H9 (cell line): ENCODE measurements at regions not wholly inside any gene's neighbourhood (a gene's known extent, or its start where the extent isn't known, plus 50 kb on each side); places are given as distances from the start of the nearest gene placed in this dataset.

Source experiments
- DNase-seq: peaks from one replicate; pipeline ENCODE4 v3.0.0-alpha.2; 2017
- H2AFZ ChIP-seq: one replicate; pipeline ENCODE4 v1.6.1; 2013; ENCODE audit warnings: mild to moderate bottlenecking, low read length, control low read depth, moderate library complexity
- H2AK5ac ChIP-seq: 2 replicates; pipeline ENCODE4 v1.6.1; 2013; ENCODE audit warnings: low read length, control low read depth, mixed read lengths; ENCODE audit not compliant: insufficient read length
- H2BK120ac ChIP-seq: one replicate; pipeline ENCODE4 v1.6.1; 2013; ENCODE audit warnings: low read depth, mild to moderate bottlenecking, low read length, control low read depth, inconsistent platforms; ENCODE audit not compliant: poor library complexity, severe bottlenecking
- H2BK12ac ChIP-seq: 2 replicates; pipeline ENCODE4 v1.6.1; 2013; ENCODE audit warnings: low read length, control low read depth, mixed read lengths, low read depth; ENCODE audit not compliant: insufficient read length
- H2BK15ac ChIP-seq: 2 replicates; pipeline ENCODE4 v1.6.1; 2013; ENCODE audit warnings: low read depth, low read length, control low read depth
- H2BK20ac ChIP-seq: one replicate; pipeline ENCODE4 v1.6.1; 2013; ENCODE audit warnings: low read depth, mild to moderate bottlenecking, low read length, control low read depth, inconsistent platforms; ENCODE audit not compliant: poor library complexity, severe bottlenecking
- H2BK5ac ChIP-seq: 2 replicates; pipeline ENCODE4 v1.6.1; 2013; ENCODE audit warnings: low read length, control low read depth, mixed read lengths; ENCODE audit not compliant: insufficient read length
- H3K14ac ChIP-seq: 2 replicates; pipeline ENCODE4 v1.6.1; 2013; ENCODE audit warnings: low read length, control low read depth; ENCODE audit not compliant: insufficient read depth
- H3K18ac ChIP-seq: 2 replicates; pipeline ENCODE4 v1.6.1; 2013; ENCODE audit warnings: low read depth, mild to moderate bottlenecking, mixed read lengths, low read length, control low read depth; ENCODE audit not compliant: insufficient read length
- H3K23ac ChIP-seq: 2 replicates; pipeline ENCODE4 v1.6.1; 2013; ENCODE audit warnings: low read length, control low read depth, mixed read lengths, low read depth; ENCODE audit not compliant: insufficient read length
- H3K23me2 ChIP-seq: 2 replicates; pipeline ENCODE4 v1.6.1; 2013; ENCODE audit warnings: low read depth, mild to moderate bottlenecking, mixed read lengths, low read length, control low read depth; ENCODE audit not compliant: insufficient read length, poor library complexity, severe bottlenecking
- H3K27ac ChIP-seq: 2 replicates; pipeline ENCODE4 v1.5.1; 2013; ENCODE audit warnings: low read length, control low read depth, mixed read lengths, low read depth; ENCODE audit not compliant: insufficient read length
- H3K27me3 ChIP-seq: 2 replicates; pipeline ENCODE4 v1.6.1; 2013; ENCODE audit warnings: low read length, control low read depth, inconsistent platforms; ENCODE audit not compliant: insufficient read depth
- H3K4ac ChIP-seq: 2 replicates; pipeline ENCODE4 v1.6.1; 2013; ENCODE audit warnings: low read depth, mild to moderate bottlenecking, control low read depth, inconsistent platforms, low read length, moderate library complexity
- H3K4me1 ChIP-seq: 2 replicates; pipeline ENCODE4 v1.6.1; 2013; ENCODE audit warnings: low read length, control low read depth, inconsistent platforms; ENCODE audit not compliant: insufficient read depth
- H3K4me2 ChIP-seq: 2 replicates; pipeline ENCODE4 v1.6.1; 2013; ENCODE audit warnings: low read length, control low read depth, mixed read lengths; ENCODE audit not compliant: insufficient read length, insufficient read depth
- H3K56ac ChIP-seq: 2 replicates; pipeline ENCODE4 v1.6.1; 2013; ENCODE audit warnings: low read depth, mild to moderate bottlenecking, mixed read lengths, low read length, control low read depth; ENCODE audit not compliant: insufficient read length
- H3K79me1 ChIP-seq: 2 replicates; pipeline ENCODE4 v1.6.1; 2013; ENCODE audit warnings: low read depth, mild to moderate bottlenecking, moderate library complexity, low read length, control low read depth, inconsistent platforms; ENCODE audit not compliant: insufficient read depth, poor library complexity, severe bottlenecking
- H3K79me2 ChIP-seq: 2 replicates; pipeline ENCODE4 v1.6.1; 2013; ENCODE audit warnings: low read length, control low read depth, inconsistent platforms; ENCODE audit not compliant: insufficient read depth
- H3K9ac ChIP-seq: 2 replicates; pipeline ENCODE4 v1.6.1; 2013; ENCODE audit warnings: low read length, control low read depth, mixed read lengths; ENCODE audit not compliant: insufficient read length; ENCODE audit errors: extremely low read depth
- H3K9me3 ChIP-seq: one replicate; pipeline ENCODE4 v1.6.1; 2013; ENCODE audit warnings: low read depth, low read length, inconsistent platforms; ENCODE audit not compliant: control insufficient read depth
- H3T11ph ChIP-seq: one replicate; pipeline ENCODE4 v1.6.1; 2013; ENCODE audit warnings: mild to moderate bottlenecking, low read length, control low read depth, inconsistent platforms
- H4K20me1 ChIP-seq: one replicate; pipeline ENCODE4 v1.6.1; 2013; ENCODE audit not compliant: control insufficient read depth, insufficient read length, insufficient read depth
- H4K5ac ChIP-seq: 2 replicates; pipeline ENCODE4 v1.6.1; 2013; ENCODE audit warnings: low read depth, mild to moderate bottlenecking, mixed read lengths, low read length, control low read depth; ENCODE audit not compliant: insufficient read length
- H4K8ac ChIP-seq: replicated peaks from 2 replicates; pipeline ENCODE4 v1.6.1; 2013; ENCODE audit warnings: low read length, control low read depth, mixed read lengths, low read depth; ENCODE audit not compliant: insufficient read length
- H4K91ac ChIP-seq: 2 replicates; pipeline ENCODE4 v1.6.1; 2013; ENCODE audit warnings: low read depth, mild to moderate bottlenecking, moderate library complexity, mixed read lengths, low read length, control low read depth; ENCODE audit not compliant: insufficient read length
- H3K27ac Mint-ChIP-seq, 3 experiments: 2 replicates in 2 of 3; 3 replicates in 1 of 3; pipeline ENCODE4 v1.8.0; 2020 to 2021; ENCODE audit warnings: mixed read lengths in 3 of 3, mild to moderate bottlenecking in 1 of 3, moderate library complexity in 1 of 3
- H3K27me3 Mint-ChIP-seq: 2 replicates; pipeline ENCODE4 v1.8.0; 2021; ENCODE audit warnings: low read depth, mild to moderate bottlenecking, moderate library complexity, mixed read lengths
- H3K36me3 Mint-ChIP-seq, 3 experiments: 2 replicates in 2 of 3; 3 replicates in 1 of 3; pipeline ENCODE4 v1.8.0; 2020 to 2021; ENCODE audit warnings: low read depth in 3 of 3, mixed read lengths in 3 of 3; ENCODE audit not compliant: insufficient read depth in 1 of 3
- H3K4me1 Mint-ChIP-seq, 2 experiments: 2 replicates each; pipeline ENCODE4 v1.8.0; 2020; ENCODE audit warnings: mixed read lengths in 2 of 2
- H3K4me3 Mint-ChIP-seq, 2 experiments: 2 replicates in 1 of 2; 3 replicates in 1 of 2; pipeline ENCODE4 v1.8.0; 2020 to 2021; ENCODE audit warnings: mild to moderate bottlenecking in 2 of 2, mixed read lengths in 2 of 2, moderate library complexity in 1 of 2
- H3K9me3 Mint-ChIP-seq, 2 experiments: 2 replicates in 1 of 2; 3 replicates in 1 of 2; pipeline ENCODE4 v1.8.0; 2020; ENCODE audit warnings: mild to moderate bottlenecking in 2 of 2, mixed read lengths in 2 of 2, moderate library complexity in 1 of 2
- WGBS: extraction: QIAGEN DNeasy Blood & Tissue Kit; methylation state at CpG from one replicate; pipeline ENCODE4 v1.1.7; 2013; ENCODE audit warnings: missing lambda C conversion rate, low lambda C conversion rate, mixed read lengths; ENCODE audit not compliant: insufficient read length; ENCODE audit errors: extremely low coverage; 5-methylcytosine and 5-hydroxymethylcytosine counted together
- TF ChIP-seq, protein P1 (sequence below): fragments of 200-600 bp; sonication (generic); conservative IDR thresholded peaks from 3 replicates; pipeline ENCODE4 v1.8.0; 2021; ENCODE audit warnings: antibody characterized with exemption, mild to moderate bottlenecking

DNA sequence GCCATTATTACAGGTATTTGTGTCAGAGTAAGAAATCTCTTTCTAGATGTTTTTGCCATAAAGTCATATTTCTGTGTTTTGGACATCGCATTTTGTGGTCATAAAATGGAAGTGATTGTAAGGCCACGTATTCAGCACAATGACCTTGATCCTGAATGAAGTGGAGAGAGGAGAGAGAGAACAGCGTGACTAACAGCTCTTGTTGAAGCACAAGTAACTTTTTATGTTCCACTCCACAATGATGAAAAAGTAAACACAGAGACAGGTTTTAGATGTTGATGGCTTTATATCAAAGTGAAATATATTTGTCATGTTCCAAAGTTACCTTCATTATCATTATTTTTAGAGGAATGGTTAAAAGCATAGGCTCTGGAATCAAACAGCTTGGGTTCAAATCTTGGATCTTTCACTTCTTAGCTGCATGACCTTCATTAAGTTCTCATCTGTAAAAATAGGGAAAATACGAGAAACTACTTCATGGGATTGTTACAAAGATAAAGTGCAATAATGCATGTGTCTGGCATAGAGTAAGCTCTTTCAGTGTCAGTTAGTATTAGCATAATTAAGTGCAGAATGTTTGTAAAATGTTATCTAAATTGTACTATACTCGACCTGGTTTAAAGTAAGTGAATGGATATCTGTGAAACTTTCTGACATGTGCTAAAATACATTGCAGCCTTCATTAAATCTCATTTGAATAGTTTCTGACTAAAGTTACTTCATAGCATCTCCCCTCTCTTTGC, 341.5 kb upstream of the DNAJC19 start:
- Histone ChIP-seq H3K56ac (no peak overlapping the region), H3T11ph (no peak overlapping the region), H3K23ac (no peak overlapping the region), H3K27me3 (no peaks in the 10 kb centered on the region), H3K4me2 (no peak overlapping the region), H3K4me1 (peaks cover 2% of the 10 kb centered on the region; the same call in 1 of the 2 replicates), H3K14ac (no peak overlapping the region), H2AK5ac (no peak overlapping the region), H2BK12ac (no peak overlapping the region), H4K91ac (no peak overlapping the region), H3K79me1 (no peaks in the 10 kb centered on the region), H4K20me1 (no peaks in the 10 kb centered on the region), H4K5ac (no peak overlapping the region), H2AFZ (no peak overlapping the region), H3K18ac (no peak overlapping the region), H3K27ac (no peak overlapping the region), H2BK20ac (no peak overlapping the region), H3K79me2 (no peaks in the 10 kb centered on the region), H2BK120ac (no peak overlapping the region), H2BK5ac (no peak overlapping the region), H3K4ac (no peak overlapping the region), H3K9me3 (no peaks in the 10 kb centered on the region), H4K8ac (no peak overlapping the region), H3K23me2 (no peaks in the 10 kb centered on the region), H3K9ac (no peak overlapping the region), H2BK15ac (no peak overlapping the region)
- Mint-ChIP-seq H3K27ac (no peak overlapping the region), H3K4me3 (no peak overlapping the region), H3K4me1 (peaks cover 3 to 5% of the 10 kb centered on the region in 2 experiments), H3K36me3 (no peaks in the 10 kb centered on the region), H3K9me3 (no peaks in the 10 kb centered on the region), H3K27me3 (no peaks in the 10 kb centered on the region)
- WGBS = no CpG with 5 or more reads among the region's 5 CpGs
- TF ChIP-seq, protein P1, sequence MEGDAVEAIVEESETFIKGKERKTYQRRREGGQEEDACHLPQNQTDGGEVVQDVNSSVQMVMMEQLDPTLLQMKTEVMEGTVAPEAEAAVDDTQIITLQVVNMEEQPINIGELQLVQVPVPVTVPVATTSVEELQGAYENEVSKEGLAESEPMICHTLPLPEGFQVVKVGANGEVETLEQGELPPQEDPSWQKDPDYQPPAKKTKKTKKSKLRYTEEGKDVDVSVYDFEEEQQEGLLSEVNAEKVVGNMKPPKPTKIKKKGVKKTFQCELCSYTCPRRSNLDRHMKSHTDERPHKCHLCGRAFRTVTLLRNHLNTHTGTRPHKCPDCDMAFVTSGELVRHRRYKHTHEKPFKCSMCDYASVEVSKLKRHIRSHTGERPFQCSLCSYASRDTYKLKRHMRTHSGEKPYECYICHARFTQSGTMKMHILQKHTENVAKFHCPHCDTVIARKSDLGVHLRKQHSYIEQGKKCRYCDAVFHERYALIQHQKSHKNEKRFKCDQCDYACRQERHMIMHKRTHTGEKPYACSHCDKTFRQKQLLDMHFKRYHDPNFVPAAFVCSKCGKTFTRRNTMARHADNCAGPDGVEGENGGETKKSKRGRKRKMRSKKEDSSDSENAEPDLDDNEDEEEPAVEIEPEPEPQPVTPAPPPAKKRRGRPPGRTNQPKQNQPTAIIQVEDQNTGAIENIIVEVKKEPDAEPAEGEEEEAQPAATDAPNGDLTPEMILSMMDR = no peak
- DNase-seq = no peak
